IMR-90 (cell line): ENCODE measurements at regions not wholly inside any gene's neighbourhood (a gene's known extent, or its start where the extent isn't known, plus 50 kb on each side); places are given as distances from the start of the nearest gene placed in this dataset.

Source experiments
- ATAC-seq: fragments of 200-7000 bp; cut with Tn5 transposase; 2 replicates; pipeline ENCODE4 v1.9.1; 2020; ENCODE audit warnings: low read depth, mild to moderate bottlenecking, moderate library complexity
- BruUV-seq: library from RNA; stranded (reverse); fragments of 400-500 nt; replicated peaks from 2 replicates; lab custom pipeline; 2021; lab: Mats Ljungman, UMichigan
- CTCF ChIA-PET: fragments of 300-600 bp; formaldehyde crosslinking; extraction: SDS; loops from one replicate; lab custom pipeline; 2021; ENCODE audit warnings: antibody characterized with exemption; lab: Yijun Ruan, JAX
- POLR2A ChIA-PET: fragments of 300-600 bp; sonication (Branson Sonifier 250); formaldehyde crosslinking; loops from one replicate; lab custom pipeline; 2022; ENCODE audit warnings: antibody characterized with exemption; ENCODE audit not compliant: unreplicated experiment; lab: Charles Lee
- DNase-seq: peaks from one replicate; pipeline ENCODE4 v3.0.0; 2013
- H2AFZ ChIP-seq: replicated peaks from 2 replicates; pipeline ENCODE3; 2013; ENCODE audit warnings: low read length, mild to moderate bottlenecking; ENCODE audit not compliant: poor library complexity
- H2AK5ac ChIP-seq: 2 replicates; pipeline ENCODE4 v1.6.1; 2013; ENCODE audit warnings: low read depth, low read length, inconsistent platforms
- H2AK9ac ChIP-seq: replicated peaks from 2 replicates; pipeline ENCODE3; 2013; ENCODE audit warnings: mild to moderate bottlenecking, low read depth, low read length, moderate library complexity; ENCODE audit not compliant: poor library complexity
- H2BK120ac ChIP-seq: 2 replicates; pipeline ENCODE4 v1.6.1; 2013; ENCODE audit warnings: low read depth, low read length, inconsistent platforms
- H2BK15ac ChIP-seq: 3 replicates; pipeline ENCODE4 v1.6.1; 2013; ENCODE audit warnings: low read depth, low read length, inconsistent platforms
- H2BK20ac ChIP-seq: 2 replicates; pipeline ENCODE4 v1.6.1; 2013; ENCODE audit warnings: low read depth, mild to moderate bottlenecking, inconsistent platforms, low read length, moderate library complexity
- H2BK5ac ChIP-seq: 2 replicates; pipeline ENCODE4 v1.6.1; 2013; ENCODE audit warnings: mild to moderate bottlenecking, low read depth, low read length, inconsistent platforms; ENCODE audit not compliant: poor library complexity, severe bottlenecking
- H3K14ac ChIP-seq: replicated peaks from 2 replicates; pipeline ENCODE4 v1.6.1; 2013; ENCODE audit warnings: low read depth, low read length, inconsistent platforms
- H3K18ac ChIP-seq: 2 replicates; pipeline ENCODE4 v1.6.1; 2013; ENCODE audit warnings: low read depth, low read length, control low read depth
- H3K23ac ChIP-seq: 2 replicates; pipeline ENCODE4 v1.6.1; 2013; ENCODE audit warnings: low read depth, low read length, inconsistent platforms
- H3K27ac ChIP-seq: 2 replicates; pipeline ENCODE4 v1.5.1; 2013; ENCODE audit warnings: mild to moderate bottlenecking, control low read depth, low read length; ENCODE audit not compliant: insufficient read depth
- H3K27me3 ChIP-seq: 2 replicates; pipeline ENCODE4 v1.6.1; 2013; ENCODE audit warnings: low read length; ENCODE audit not compliant: control insufficient read depth, insufficient read depth
- H3K36me3 ChIP-seq: 2 replicates; pipeline ENCODE4 v1.6.1; 2013; ENCODE audit warnings: low read length, mixed read lengths; ENCODE audit not compliant: control insufficient read depth, insufficient read depth
- H3K4ac ChIP-seq: 2 replicates; pipeline ENCODE4 v1.6.1; 2013; ENCODE audit warnings: low read depth, low read length, inconsistent platforms
- H3K4me1 ChIP-seq: 2 replicates; pipeline ENCODE4 v1.6.1; 2013; ENCODE audit warnings: low read length, mixed read lengths; ENCODE audit not compliant: control insufficient read depth, insufficient read depth
- H3K4me2 ChIP-seq: 2 replicates; pipeline ENCODE4 v1.6.1; 2013; ENCODE audit warnings: low read depth, mild to moderate bottlenecking, control low read depth, low read length, moderate library complexity
- H3K4me3 ChIP-seq: 2 replicates; pipeline ENCODE4 v1.5.1; 2013; ENCODE audit warnings: low read depth, mild to moderate bottlenecking, control low read depth, low read length, moderate library complexity; ENCODE audit not compliant: insufficient read depth
- H3K56ac ChIP-seq: 2 replicates; pipeline ENCODE4 v1.6.1; 2013; ENCODE audit warnings: low read length, inconsistent platforms; ENCODE audit not compliant: insufficient read depth; ENCODE audit errors: extremely low read depth
- H3K79me1 ChIP-seq, 2 experiments: 2 replicates each; pipeline ENCODE4 v1.6.1; 2013; ENCODE audit warnings: low read length in 2 of 2, inconsistent platforms in 1 of 2, low read depth in 1 of 2
- H3K9ac ChIP-seq: 2 replicates; pipeline ENCODE4 v1.6.1; 2013; ENCODE audit warnings: low read depth, low read length, control low read depth
- H3K9me1 ChIP-seq: 2 replicates; pipeline ENCODE4 v1.6.1; 2013; ENCODE audit warnings: low read length, inconsistent platforms; ENCODE audit not compliant: insufficient read depth
- H3K9me3 ChIP-seq: 2 replicates; pipeline ENCODE4 v1.6.1; 2013; ENCODE audit warnings: low read length; ENCODE audit not compliant: control insufficient read depth, insufficient read depth
- H4K20me1 ChIP-seq: 2 replicates; pipeline ENCODE4 v1.6.1; 2013; ENCODE audit warnings: low read length, inconsistent platforms; ENCODE audit not compliant: insufficient read depth
- H4K5ac ChIP-seq: 2 replicates; pipeline ENCODE4 v1.6.1; 2013; ENCODE audit warnings: mild to moderate bottlenecking, low read depth, low read length, control low read depth
- H4K8ac ChIP-seq, 2 experiments: 2 replicates each; pipeline ENCODE4 v1.6.1; 2013; ENCODE audit warnings: low read depth in 2 of 2, low read length in 2 of 2, control low read depth in 1 of 2, inconsistent platforms in 1 of 2
- H4K91ac ChIP-seq: 2 replicates; pipeline ENCODE4 v1.6.1; 2013; ENCODE audit warnings: low read depth, low read length, inconsistent platforms; ENCODE audit not compliant: insufficient read depth
- MAZ ChIP-seq: IDR thresholded peaks from 2 replicates; pipeline ENCODE4 v1.6.1; 2012; ENCODE audit warnings: low read depth, mild to moderate bottlenecking, low read length, improper control_type of control experiment, moderate library complexity, borderline replicate concordance
- POLR2A ChIP-seq: IDR thresholded peaks from 2 replicates; pipeline ENCODE4 v1.6.1; 2012; ENCODE audit warnings: mild to moderate bottlenecking, low read depth, low read length
- RFX5 ChIP-seq: IDR thresholded peaks from 2 replicates; pipeline ENCODE4 v1.8.0; 2012; ENCODE audit warnings: low read depth, mild to moderate bottlenecking, low read length, moderate library complexity
- WGBS, 2 experiments: methylation state at CpG; one replicate each; pipeline versions ENCODE4 v1.1.5 to v1.1.7; 2013; ENCODE audit warnings: missing lambda C conversion rate in 2 of 2; ENCODE audit not compliant: insufficient read length in 1 of 2; ENCODE audit errors: extremely low coverage in 2 of 2; 5-methylcytosine and 5-hydroxymethylcytosine counted together
- dilution Hi-C: fragments of 300-500 bp; cut with HindIII; formaldehyde crosslinking; loops from one replicate; pipeline ENCODE4 v1.14.3; 2018; ENCODE audit warnings: low sequenced_read_pairs; ENCODE audit not compliant: unreplicated experiment
- in situ Hi-C: fragments of 300-500 bp; cut with MboI; formaldehyde crosslinking; loops from 3 replicates; pipeline ENCODE4 v1.14.3; 2019; ENCODE audit warnings: low sequenced_read_pairs, inconsistent platforms, mixed read lengths
- intact Hi-C: fragments of 100-400 bp; cut with micrococcal nuclease; formaldehyde crosslinking; loops from 2 replicates; pipeline ENCODE4 v1.10.0; 2022

- intact Hi-C loops, result no loop called here
- no peak overlapping the region for H3K4ac ChIP-seq
- H3K36me3 ChIP-seq, result no peaks in the 10 kb centered on the region
- H3K9me3 ChIP-seq, result no peaks in the 10 kb centered on the region
- H2AK9ac ChIP-seq, result no peak overlapping the region
- H2AFZ ChIP-seq, result no peak overlapping the region
- H2AK5ac ChIP-seq, result no peak overlapping the region
- no peak overlapping the region for H2BK120ac ChIP-seq
- no CpG with 5 or more reads among the region's 3 CpGs for WGBS, 2 experiments
- no peak overlapping the region for H2BK20ac ChIP-seq
- no peak for TF ChIP-seq MAZ
- no peak for TF ChIP-seq POLR2A
- TF ChIP-seq RFX5, result no peak
- H3K9me1 ChIP-seq, result no peaks in the 10 kb centered on the region
- H3K4me2 ChIP-seq, result no peak overlapping the region
- ATAC-seq, result no peak
- no peak overlapping the region for H2BK15ac ChIP-seq
- H3K27ac ChIP-seq, result no peak overlapping the region
- H3K9ac ChIP-seq, result no peak overlapping the region
- no peak overlapping the region for H4K91ac ChIP-seq
- no peak overlapping the region for H3K56ac ChIP-seq
- H3K79me1 ChIP-seq, result no peaks in the 10 kb centered on the region
- no peak overlapping the region for H3K4me3 ChIP-seq
- H4K5ac ChIP-seq, result no peak overlapping the region
- H4K8ac ChIP-seq, result no peak overlapping the region
- no peak overlapping the region for H2BK5ac ChIP-seq
- DNase-seq, result no peak
- H4K20me1 ChIP-seq, result no peaks in the 10 kb centered on the region
- H3K18ac ChIP-seq, result no peak overlapping the region
- no TSS peak for BruUV-seq
- ChIA-PET POLR2A (interaction anchor here (0.6 kb wide), 1 partner anchor 351 kb away, joined by 4 read pairs; no protein-coding TSS in a partner anchor), CTCF (no interaction called here)
- H3K14ac ChIP-seq, result no peak overlapping the region
- H3K27me3 ChIP-seq, result peaks cover 1% of the 10 kb centered on the region; the same call in 1 of the 2 replicates
- in situ Hi-C loops, result no loop called here
- H3K23ac ChIP-seq, result no peak overlapping the region
- dilution Hi-C loops, result no loop called here
- H3K4me1 ChIP-seq, result no peaks in the 10 kb centered on the region
These were observed 137.7 kb upstream of the ZPLD1 start for GRCh38 chr3:102297072-102297658.
